Naive thymus-derived CD4-positive, alpha-beta T cell (primary cell): ENCODE measurements at regions not wholly inside any gene's neighbourhood (a gene's known extent, or its start where the extent isn't known, plus 50 kb on each side); places are given as distances from the start of the nearest gene placed in this dataset.
"Not testable (repeated sequence)": the region's sequence is repeated elsewhere in the genome, so short reads cannot be mapped to it uniquely, and the experiment has no call there.

Experiments
- ATAC-seq: fragments of 150-1000 bp; cut with Tn5 transposase; 2 replicates; pipeline ENCODE4 v1.10.0; 2021; ENCODE audit warnings: mild to moderate bottlenecking, moderate library complexity
- CTCF ChIA-PET: fragments of 350-600 bp; sonication (Branson Sonifier 250); formaldehyde crosslinking; loops from one replicate; lab custom pipeline; 2021; ENCODE audit warnings: antibody characterized with exemption; lab: Charles Lee
- POLR2A ChIA-PET: fragments of 350-600 bp; sonication (Branson Sonifier 250); formaldehyde crosslinking; loops from one replicate; lab custom pipeline; 2021; ENCODE audit warnings: antibody characterized with exemption, inconsistent platforms; lab: Charles Lee
- DNase-seq, 9 donors: peaks; one replicate each; pipeline versions ENCODE4 v3.0.0 to v3.0.0-alpha.2; 2020 to 2022; ENCODE audit warnings: mixed read lengths in 1 of 9
- H3K27ac ChIP-seq: one replicate; pipeline ENCODE4 v1.7.0; 2013; ENCODE audit warnings: mild to moderate bottlenecking, low read depth, low read length, moderate library complexity
- H3K27me3 ChIP-seq, 2 donors: one replicate each; pipeline ENCODE4 v1.7.0; 2013; ENCODE audit warnings: low read length in 2 of 2, mild to moderate bottlenecking in 2 of 2, moderate library complexity in 2 of 2; ENCODE audit not compliant: control insufficient read depth in 2 of 2, insufficient read depth in 2 of 2
- H3K36me3 ChIP-seq, 3 experiments: 1 replicate in 2 of 3; 2 replicates in 1 of 3; pipeline ENCODE4 v1.7.0; 2013; ENCODE audit warnings: low read length in 3 of 3, mild to moderate bottlenecking in 3 of 3, moderate library complexity in 1 of 3; ENCODE audit not compliant: insufficient read depth in 3 of 3, control insufficient read depth in 2 of 3
- H3K4me1 ChIP-seq, 2 donors: one replicate each; pipeline ENCODE4 v1.7.0; 2013; ENCODE audit warnings: low read length in 2 of 2, mild to moderate bottlenecking in 2 of 2, moderate library complexity in 1 of 2; ENCODE audit not compliant: control insufficient read depth in 2 of 2, insufficient read depth in 2 of 2
- H3K4me3 ChIP-seq: 2 replicates; pipeline ENCODE4 v1.7.0; 2013; ENCODE audit warnings: mild to moderate bottlenecking, low read length
- H3K9me3 ChIP-seq, 3 experiments: 1 replicate in 2 of 3; 2 replicates in 1 of 3; pipeline ENCODE4 v1.7.0; 2013; ENCODE audit warnings: low read length in 3 of 3; ENCODE audit not compliant: control insufficient read depth in 2 of 3
- H3K27ac Mint-ChIP-seq, 9 donors: one replicate each; pipeline ENCODE4 v1.8.0; 2020 to 2022; ENCODE audit warnings: mixed read lengths in 9 of 9, mild to moderate bottlenecking in 8 of 9, moderate library complexity in 5 of 9, inconsistent platforms in 2 of 9
- H3K27me3 Mint-ChIP-seq, 5 donors: one replicate each; pipeline ENCODE4 v1.8.0; 2021 to 2022; ENCODE audit warnings: mixed read lengths in 5 of 5, mild to moderate bottlenecking in 1 of 5
- H3K36me3 Mint-ChIP-seq, 5 donors: one replicate each; pipeline ENCODE4 v1.8.0; 2020 to 2022; ENCODE audit warnings: mixed read lengths in 5 of 5, mild to moderate bottlenecking in 3 of 5, inconsistent platforms in 1 of 5
- H3K4me1 Mint-ChIP-seq, 7 donors: one replicate each; pipeline ENCODE4 v1.8.0; 2020 to 2022; ENCODE audit warnings: mixed read lengths in 7 of 7, mild to moderate bottlenecking in 3 of 7, inconsistent platforms in 1 of 7
- H3K4me3 Mint-ChIP-seq, 10 donors: one replicate each; pipeline ENCODE4 v1.8.0; 2020 to 2022; ENCODE audit warnings: mild to moderate bottlenecking in 10 of 10, mixed read lengths in 10 of 10, moderate library complexity in 6 of 10, inconsistent platforms in 2 of 10
- H3K9me3 Mint-ChIP-seq, 11 donors: one replicate each; pipeline ENCODE4 v1.8.0; 2020 to 2022; ENCODE audit warnings: mixed read lengths in 11 of 11, mild to moderate bottlenecking in 4 of 11, inconsistent platforms in 1 of 11, moderate library complexity in 1 of 11
- intact Hi-C, 2 donors: fragments of 100-400 bp; cut with micrococcal nuclease; formaldehyde crosslinking; loops; one replicate each; pipeline ENCODE4 v1.15.1; 2023

DNA sequence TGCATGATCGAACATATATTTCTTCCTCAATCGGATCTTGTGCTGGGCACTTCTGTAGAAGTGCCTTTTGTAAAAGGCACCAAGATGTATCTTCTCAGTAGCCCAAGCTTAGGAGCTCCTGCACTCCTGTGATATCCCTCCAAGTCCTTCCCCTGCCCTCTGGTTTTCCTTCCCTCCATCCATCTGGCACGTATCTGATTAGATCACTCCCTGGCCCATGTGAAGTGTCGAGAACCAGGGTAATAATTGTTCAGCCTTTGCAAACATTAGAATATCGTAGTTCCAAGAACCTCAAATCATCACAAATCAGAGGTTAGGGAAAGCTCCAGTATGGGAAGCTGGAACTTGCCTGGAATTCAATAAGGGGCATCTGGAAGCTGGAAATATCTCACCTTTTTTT is 221.1 kb upstream of the AUTS2 start:
- H3K36me3 ChIP-seq: no peaks in the 10 kb centered on the region
- DNase-seq (no peak), ATAC-seq (no peak)
- no peak overlapping the region for H3K27ac Mint-ChIP-seq
- H3K27me3 Mint-ChIP-seq: peaks cover 0 to 8% (median 0%) of the 10 kb centered on the region in 5 donors
- no peak overlapping the region for H3K4me3 ChIP-seq
- no peaks in the 10 kb centered on the region for H3K4me1 ChIP-seq
- H3K36me3 Mint-ChIP-seq: peaks cover 0 to 5% (median 0%) of the 10 kb centered on the region in 5 donors
- intact Hi-C loops: no loop called here
- no peaks in the 10 kb centered on the region for H3K27me3 ChIP-seq
- no peaks in the 10 kb centered on the region for H3K9me3 ChIP-seq
- CTCF ChIA-PET: interaction anchor here (0.6 kb wide), 1 partner anchor 9 kb away, joined by 4 read pairs; no protein-coding TSS in a partner anchor
- POLR2A ChIA-PET: no interaction called here
- H3K9me3 Mint-ChIP-seq: peaks cover 0 to 17% (median 3%) of the 10 kb centered on the region in 11 donors
- H3K4me3 Mint-ChIP-seq: no peak overlapping the region
- no peak overlapping the region for H3K27ac ChIP-seq
- H3K4me1 Mint-ChIP-seq: peaks cover 0 to 4% (median 0%) of the 10 kb centered on the region in 7 donors

DNA sequence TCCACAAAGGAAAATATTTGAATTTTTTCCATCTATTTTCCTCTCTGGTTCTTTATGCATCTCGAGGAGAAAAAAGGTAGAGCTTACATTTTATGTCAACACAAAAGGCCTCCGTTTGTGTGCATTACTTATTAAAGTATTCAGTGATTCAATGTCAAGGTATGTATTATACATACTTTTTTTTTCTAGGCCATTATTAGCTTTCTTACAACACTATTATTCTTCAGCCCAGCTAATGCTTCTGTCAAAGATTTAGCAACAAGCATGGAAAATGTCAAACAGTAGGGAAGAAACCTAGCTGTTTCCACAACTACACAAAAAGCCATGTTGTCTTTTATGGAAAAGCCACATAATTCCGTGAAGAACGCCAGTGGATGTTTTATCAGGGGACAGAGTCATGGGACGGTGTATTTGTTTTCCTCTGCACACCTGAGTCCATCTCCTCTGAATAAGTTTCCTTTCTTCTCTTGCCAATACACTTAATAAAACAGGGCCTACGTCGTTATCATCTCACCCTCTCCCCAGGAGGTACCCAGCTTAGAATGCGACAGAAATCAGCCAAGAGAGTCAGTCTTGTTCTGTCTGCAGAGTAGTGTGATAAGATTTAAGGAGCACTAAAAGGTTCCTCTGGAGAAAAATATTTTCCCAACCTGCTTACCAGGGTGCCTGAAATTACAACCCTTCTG is 209.7 kb upstream of the AUTS2 start:
- ChIA-PET POLR2A (no interaction called here), CTCF (no interaction called here)
- DNase-seq (no peak), ATAC-seq (no peak)
- Mint-ChIP-seq H3K27me3 (no peaks in the 10 kb centered on the region), H3K9me3 (peaks cover 0 to 16% (median 3%) of the 10 kb centered on the region in 11 donors), H3K4me1 (no peaks in the 10 kb centered on the region), H3K27ac (no peak overlapping the region), H3K36me3 (no peaks in the 10 kb centered on the region), H3K4me3 (no peak overlapping the region)
- no peaks in the 10 kb centered on the region for H3K36me3 ChIP-seq
- no peaks in the 10 kb centered on the region for H3K4me1 ChIP-seq
- H3K27ac ChIP-seq: no peak overlapping the region
- intact Hi-C loops: no loop called here
- no peaks in the 10 kb centered on the region for H3K9me3 ChIP-seq
- H3K4me3 ChIP-seq: no peak overlapping the region
- H3K27me3 ChIP-seq: no peaks in the 10 kb centered on the region

DNA sequence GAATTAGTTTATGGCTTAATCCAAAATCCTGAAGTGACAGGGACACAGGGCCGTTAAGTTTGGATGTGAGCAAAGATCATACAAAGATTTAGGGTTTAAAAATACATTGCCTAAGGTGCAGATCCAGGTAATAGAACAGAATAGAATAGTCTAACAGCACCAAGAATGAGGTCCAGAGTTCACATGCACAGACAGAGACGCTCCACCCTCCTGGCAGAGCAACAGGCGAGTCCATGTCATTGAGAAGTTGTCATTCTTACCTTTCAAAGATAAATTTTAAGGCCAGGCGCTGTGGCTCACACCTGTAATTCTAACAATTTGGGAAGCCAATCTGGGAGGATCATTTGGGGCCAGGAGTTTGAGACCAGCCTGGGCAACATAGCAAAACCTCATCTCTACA is 209.1 kb upstream of the AUTS2 start:
- Histone ChIP-seq H3K27ac (no peak overlapping the region), H3K27me3 (no peaks in the 10 kb centered on the region), H3K36me3 (no peaks in the 10 kb centered on the region), H3K4me1 (no peaks in the 10 kb centered on the region), H3K4me3 (no peak overlapping the region), H3K9me3 (no peaks in the 10 kb centered on the region)
- Mint-ChIP-seq H3K4me3 (no peak overlapping the region), H3K27me3 (no peaks in the 10 kb centered on the region), H3K9me3 (peaks cover 0 to 14% (median 2%) of the 10 kb centered on the region in 11 donors), H3K36me3 (no peaks in the 10 kb centered on the region), H3K4me1 (no peaks in the 10 kb centered on the region), H3K27ac (no peak overlapping the region)
- ChIA-PET CTCF (no interaction called here), POLR2A (no interaction called here)
- ATAC-seq (no peak), DNase-seq (no peak)
- intact Hi-C loops: no loop called here

DNA sequence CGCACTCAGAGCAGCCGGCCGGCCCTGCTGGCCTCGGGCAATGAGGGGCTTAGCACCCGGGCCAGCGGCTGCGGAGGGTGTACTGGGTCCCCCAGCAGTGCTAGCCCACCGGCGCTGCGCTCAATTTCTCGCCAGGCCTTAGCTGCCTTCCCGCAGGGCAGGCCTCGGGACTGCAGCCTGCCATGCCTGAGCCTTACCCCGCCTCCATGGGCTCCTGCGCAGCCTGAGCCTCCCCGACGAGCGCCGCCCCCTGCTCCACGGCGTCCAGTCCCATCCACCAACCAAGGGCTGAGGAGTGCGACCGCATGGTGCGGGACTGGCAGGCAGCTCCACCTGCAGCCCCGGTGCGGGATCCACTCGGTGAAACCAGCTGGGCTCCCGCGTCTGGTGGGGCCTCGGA is 204.4 kb upstream of the AUTS2 start:
- POLR2A ChIA-PET, H3K27me3 ChIP-seq, H3K27ac ChIP-seq, H3K27me3 Mint-ChIP-seq, intact Hi-C loops, H3K9me3 Mint-ChIP-seq, ATAC-seq, CTCF ChIA-PET, H3K36me3 ChIP-seq, H3K4me1 Mint-ChIP-seq, H3K4me3 ChIP-seq, H3K4me1 ChIP-seq, H3K36me3 Mint-ChIP-seq, DNase-seq, H3K9me3 ChIP-seq, H3K27ac Mint-ChIP-seq, H3K4me3 Mint-ChIP-seq: not testable (repeated sequence)

DNA sequence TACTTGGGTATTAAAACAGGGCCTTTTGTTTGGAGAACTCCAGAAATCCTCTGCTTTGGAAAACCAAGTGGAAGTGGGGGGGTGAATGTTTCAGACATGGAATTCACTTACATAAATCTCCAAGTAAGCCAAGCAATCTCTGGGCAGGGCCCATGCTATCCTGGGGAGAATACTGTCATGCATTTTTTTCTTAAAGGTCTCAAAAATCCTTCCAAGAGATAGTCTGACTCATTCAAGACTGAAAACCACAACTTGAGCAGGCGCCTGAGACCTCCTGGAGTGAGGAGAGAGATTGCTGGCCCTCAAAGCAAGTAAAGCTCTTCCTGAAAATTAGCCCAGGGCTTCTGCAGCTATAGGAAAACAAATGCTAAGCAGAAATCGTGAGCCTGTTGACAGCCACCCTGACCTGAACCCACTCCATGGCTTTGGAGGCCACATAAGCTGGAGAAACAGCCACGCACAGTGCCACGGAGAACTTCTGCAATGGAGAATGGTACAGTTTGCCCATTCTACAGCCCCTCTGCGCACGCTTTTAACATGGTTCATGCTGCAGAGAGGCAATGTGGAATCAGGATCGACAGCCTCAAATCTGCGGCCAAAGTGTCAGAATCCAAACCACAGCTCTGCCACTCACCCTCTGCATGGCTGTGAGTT is 203.1 kb upstream of the AUTS2 start:
- no peaks in the 10 kb centered on the region for H3K27me3 ChIP-seq
- H3K27ac Mint-ChIP-seq: no peak overlapping the region
- no peaks in the 10 kb centered on the region for H3K36me3 Mint-ChIP-seq
- DNase-seq (no peak), ATAC-seq (no peak)
- H3K27ac ChIP-seq: no peak overlapping the region
- H3K27me3 Mint-ChIP-seq: peaks cover 0 to 6% (median 0%) of the 10 kb centered on the region in 5 donors
- no peak overlapping the region for H3K4me3 Mint-ChIP-seq
- H3K36me3 ChIP-seq: no peaks in the 10 kb centered on the region
- H3K9me3 Mint-ChIP-seq: peaks cover 0 to 6% (median 0%) of the 10 kb centered on the region in 11 donors
- no peak overlapping the region for H3K4me3 ChIP-seq
- no peaks in the 10 kb centered on the region for H3K4me1 Mint-ChIP-seq
- intact Hi-C loops: no loop called here
- ChIA-PET CTCF (no interaction called here), POLR2A (no interaction called here)
- no peaks in the 10 kb centered on the region for H3K4me1 ChIP-seq
- H3K9me3 ChIP-seq: no peaks in the 10 kb centered on the region

DNA sequence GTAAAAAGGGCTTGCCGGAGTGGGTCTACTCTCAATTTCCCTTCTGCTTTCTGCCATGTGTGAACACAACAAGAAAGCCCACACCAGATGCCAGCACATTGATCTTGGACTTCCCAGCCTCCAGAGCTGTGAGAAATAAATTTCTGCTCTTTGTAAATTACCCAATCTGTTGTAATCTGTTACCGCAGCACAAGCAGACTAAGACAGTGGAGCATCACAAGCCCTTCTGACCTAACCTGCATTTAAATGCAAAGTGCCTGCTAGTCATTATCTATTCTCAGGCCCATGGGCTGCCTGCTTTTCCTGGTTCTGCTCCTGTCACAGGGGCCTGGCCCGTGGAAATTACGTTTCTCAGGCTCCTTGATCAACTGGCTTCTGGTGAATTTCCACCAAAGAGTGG is 199.3 kb upstream of the AUTS2 start:
- H3K4me1 ChIP-seq: no peaks in the 10 kb centered on the region
- H3K4me1 Mint-ChIP-seq: no peaks in the 10 kb centered on the region
- H3K36me3 ChIP-seq: no peaks in the 10 kb centered on the region
- DNase-seq: no peak
- H3K27ac ChIP-seq: no peak overlapping the region
- H3K27me3 ChIP-seq: no peaks in the 10 kb centered on the region
- ChIA-PET POLR2A (no interaction called here), CTCF (no interaction called here)
- H3K27me3 Mint-ChIP-seq: peaks cover 0 to 6% (median 0%) of the 10 kb centered on the region in 5 donors
- H3K27ac Mint-ChIP-seq: no peak overlapping the region
- peaks cover 0 to 3% (median 0%) of the 10 kb centered on the region in 11 donors for H3K9me3 Mint-ChIP-seq
- no peaks in the 10 kb centered on the region for H3K9me3 ChIP-seq
- ATAC-seq: no peak
- no peak overlapping the region for H3K4me3 Mint-ChIP-seq
- no peak overlapping the region for H3K4me3 ChIP-seq
- H3K36me3 Mint-ChIP-seq: no peaks in the 10 kb centered on the region
- intact Hi-C loops: no loop called here

DNA sequence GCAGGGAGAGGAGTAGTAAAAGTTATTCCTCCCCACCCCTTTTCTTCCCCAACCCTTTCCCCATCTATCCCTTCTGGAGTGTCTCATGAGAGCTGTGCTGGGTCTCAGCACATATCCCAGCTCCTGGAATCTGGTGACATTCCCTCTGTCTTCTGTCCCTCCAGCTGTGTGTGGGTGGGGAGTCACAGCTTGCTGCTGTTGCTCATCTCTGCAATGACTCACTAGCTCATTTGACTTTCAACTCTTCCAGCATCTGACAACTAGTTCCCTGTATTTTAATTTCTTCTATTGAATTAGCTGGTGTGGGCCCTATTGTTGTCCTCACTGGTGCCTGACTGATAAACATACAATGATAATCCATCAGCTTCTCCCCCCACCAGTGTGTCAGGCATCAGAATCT is 198.9 kb upstream of the AUTS2 start:
- no peak overlapping the region for H3K27ac ChIP-seq
- no peaks in the 10 kb centered on the region for H3K27me3 ChIP-seq
- Mint-ChIP-seq H3K4me3 (no peak overlapping the region), H3K27me3 (peaks cover 0 to 6% (median 0%) of the 10 kb centered on the region in 5 donors), H3K9me3 (peaks cover 0 to 3% (median 0%) of the 10 kb centered on the region in 11 donors), H3K36me3 (no peaks in the 10 kb centered on the region), H3K27ac (no peak overlapping the region), H3K4me1 (no peaks in the 10 kb centered on the region)
- ChIA-PET POLR2A (no interaction called here), CTCF (no interaction called here)
- DNase-seq: no peak
- H3K36me3 ChIP-seq: no peaks in the 10 kb centered on the region
- ATAC-seq: no peak
- intact Hi-C loops: no loop called here
- H3K9me3 ChIP-seq: no peaks in the 10 kb centered on the region
- no peak overlapping the region for H3K4me3 ChIP-seq
- no peaks in the 10 kb centered on the region for H3K4me1 ChIP-seq
